ENCODE measurements at regions not wholly inside any gene's neighbourhood (a gene's known extent, or its start where the extent isn't known, plus 50 kb on each side); places are given as distances from the start of the nearest gene placed in this dataset.

DNA sequence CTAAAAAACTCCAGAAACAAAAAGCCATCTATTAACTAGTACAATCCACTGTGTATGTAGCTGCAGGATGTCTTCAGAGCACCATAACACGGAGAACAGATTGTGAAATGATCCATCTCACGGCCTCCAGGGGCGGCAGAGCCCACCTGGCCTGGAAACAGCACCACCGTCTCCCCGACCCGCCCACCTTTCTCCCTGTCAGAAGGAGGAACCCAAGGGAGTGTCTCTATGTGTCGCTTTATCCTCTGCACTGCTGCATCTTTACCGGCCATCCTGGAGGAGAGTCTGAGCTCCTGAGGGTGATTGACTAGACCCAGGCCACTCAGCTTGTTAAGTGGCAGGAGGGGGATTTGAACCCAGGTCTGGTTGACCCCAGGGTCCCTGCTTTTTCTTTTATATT, 405.0 kb downstream of the MATN1 start:
- no peak overlapping the region for H3K9ac ChIP-seq (ENCODE audit: control insufficient read depth, extremely low read depth, insufficient read depth, low read length)
- no peaks in the 10 kb centered on the region for H3K4me1 ChIP-seq (ENCODE audit: control insufficient read depth, extremely low read depth, insufficient read depth, low read length)
- no peaks in the 10 kb centered on the region for H3K79me2 ChIP-seq (ENCODE audit: control insufficient read depth, insufficient read depth, low read length)
- no peak overlapping the region for H3K27ac ChIP-seq (ENCODE audit: control insufficient read depth, insufficient read depth, low read length)
- dilution Hi-C loops (cut with MboI; ENCODE audit: extremely low pct_ligation_motif_present, low sequenced_read_pairs) = no loop called here
- TF ChIP-seq EZH2 (IDR thresholded peaks at IDR 0.05; ENCODE audit: low read length) = no peak
- no peak overlapping the region for H3K4me2 ChIP-seq (ENCODE audit: control insufficient read depth, extremely low read depth, insufficient read depth, low read depth, low read length)
- no peak overlapping the region for H3K4me3 ChIP-seq (ENCODE audit: control insufficient read depth in 2 of 3, extremely low read depth in 1 of 3, insufficient read depth in 2 of 3, low read depth in 1 of 3, low read length in 3 of 3)
- peaks cover 14% of the 10 kb centered on the region for H3K27me3 ChIP-seq (ENCODE audit: control insufficient read depth, extremely low read depth, insufficient read depth, low read length)
- no peak for FAIRE-seq
- H4K20me1 ChIP-seq (ENCODE audit: control insufficient read depth, extremely low read depth, insufficient read depth, low read length) = no peaks in the 10 kb centered on the region
- no peak for DNase-seq (ENCODE audit: low read depth, low spot score)
- no peaks in the 10 kb centered on the region for H3K9me3 ChIP-seq (ENCODE audit: control insufficient read depth, low read depth, low read length)
- H3K9me1 ChIP-seq (ENCODE audit: control insufficient read depth, extremely low read depth, insufficient read depth, low read length) = no peaks in the 10 kb centered on the region
- H3K36me3 ChIP-seq (ENCODE audit: control insufficient read depth in 2 of 2, extremely low read depth in 1 of 2, insufficient read depth in 2 of 2, low read length in 2 of 2) = no peaks in the 10 kb centered on the region
- H2AFZ ChIP-seq (ENCODE audit: control insufficient read depth, low read length) = no peak overlapping the region

DNA sequence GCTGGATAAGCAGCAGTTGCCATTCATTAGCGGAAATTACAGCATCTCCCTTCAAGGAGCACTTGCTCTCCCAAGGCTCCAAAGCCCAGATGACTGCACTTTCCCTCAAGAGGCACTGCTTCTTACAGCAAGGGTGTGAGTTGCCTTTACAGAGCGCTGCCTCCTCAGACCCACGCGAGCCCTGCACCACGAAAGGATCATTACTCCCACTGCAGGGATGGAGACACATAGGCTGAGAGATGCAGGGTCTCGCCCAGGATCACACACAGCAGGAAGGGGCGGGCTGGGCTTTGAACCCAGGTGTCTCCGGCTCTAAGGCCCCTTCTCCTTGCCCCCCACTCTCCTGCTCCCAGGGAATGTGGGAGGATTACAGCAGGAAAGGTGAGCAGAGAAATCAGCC, 405.5 kb downstream of the MATN1 start:
- no peak for DNase-seq (ENCODE audit: low read depth, low spot score)
- no peak for FAIRE-seq
- H2AFZ ChIP-seq (ENCODE audit: control insufficient read depth, low read length) = no peak overlapping the region

DNA sequence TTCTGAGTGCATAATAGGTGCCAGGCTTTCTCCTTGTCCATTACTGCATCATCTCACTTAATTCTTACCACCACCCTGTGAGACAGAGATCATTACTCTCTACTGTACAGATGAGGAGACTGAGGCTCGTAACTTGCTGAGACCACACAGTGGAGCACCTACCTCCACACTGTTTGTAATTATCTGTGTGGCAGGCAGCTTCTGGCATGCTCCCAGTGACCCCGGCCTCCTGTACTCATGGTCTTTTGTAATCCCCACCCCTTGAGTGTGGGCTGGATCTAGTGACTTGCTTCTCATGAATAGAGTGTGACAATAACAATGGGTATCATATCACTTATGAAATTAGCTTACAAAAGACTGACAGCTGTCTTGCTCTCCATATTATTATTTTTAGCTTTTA, 407.3 kb downstream of the MATN1 start:
- FAIRE-seq = no peak
- Histone ChIP-seq H3K9me1 (ENCODE audit: control insufficient read depth, extremely low read depth, insufficient read depth, low read length) (no peaks in the 10 kb centered on the region), H4K20me1 (ENCODE audit: control insufficient read depth, extremely low read depth, insufficient read depth, low read length) (no peaks in the 10 kb centered on the region), H2AFZ (ENCODE audit: control insufficient read depth, low read length) (no peak overlapping the region), H3K79me2 (ENCODE audit: control insufficient read depth, insufficient read depth, low read length) (no peaks in the 10 kb centered on the region), H3K9ac (ENCODE audit: control insufficient read depth, extremely low read depth, insufficient read depth, low read length) (no peak overlapping the region), H3K4me1 (ENCODE audit: control insufficient read depth, extremely low read depth, insufficient read depth, low read length) (no peaks in the 10 kb centered on the region), H3K4me3 (ENCODE audit: control insufficient read depth in 2 of 3, extremely low read depth in 1 of 3, insufficient read depth in 2 of 3, low read depth in 1 of 3, low read length in 3 of 3) (no peak overlapping the region), H3K36me3 (ENCODE audit: control insufficient read depth in 2 of 2, extremely low read depth in 1 of 2, insufficient read depth in 2 of 2, low read length in 2 of 2) (no peaks in the 10 kb centered on the region), H3K27ac (ENCODE audit: control insufficient read depth, insufficient read depth, low read length) (no peak overlapping the region), H3K9me3 (ENCODE audit: control insufficient read depth, low read depth, low read length) (no peaks in the 10 kb centered on the region), H3K4me2 (ENCODE audit: control insufficient read depth, extremely low read depth, insufficient read depth, low read depth, low read length) (no peak overlapping the region), H3K27me3 (ENCODE audit: control insufficient read depth, extremely low read depth, insufficient read depth, low read length) (peaks cover 14% of the 10 kb centered on the region)
- dilution Hi-C loops (cut with MboI; ENCODE audit: extremely low pct_ligation_motif_present, low sequenced_read_pairs) = no loop called here
- TF ChIP-seq EZH2 (IDR thresholded peaks at IDR 0.05; ENCODE audit: low read length) = no peak
- TF ChIP-seq, protein P1, sequence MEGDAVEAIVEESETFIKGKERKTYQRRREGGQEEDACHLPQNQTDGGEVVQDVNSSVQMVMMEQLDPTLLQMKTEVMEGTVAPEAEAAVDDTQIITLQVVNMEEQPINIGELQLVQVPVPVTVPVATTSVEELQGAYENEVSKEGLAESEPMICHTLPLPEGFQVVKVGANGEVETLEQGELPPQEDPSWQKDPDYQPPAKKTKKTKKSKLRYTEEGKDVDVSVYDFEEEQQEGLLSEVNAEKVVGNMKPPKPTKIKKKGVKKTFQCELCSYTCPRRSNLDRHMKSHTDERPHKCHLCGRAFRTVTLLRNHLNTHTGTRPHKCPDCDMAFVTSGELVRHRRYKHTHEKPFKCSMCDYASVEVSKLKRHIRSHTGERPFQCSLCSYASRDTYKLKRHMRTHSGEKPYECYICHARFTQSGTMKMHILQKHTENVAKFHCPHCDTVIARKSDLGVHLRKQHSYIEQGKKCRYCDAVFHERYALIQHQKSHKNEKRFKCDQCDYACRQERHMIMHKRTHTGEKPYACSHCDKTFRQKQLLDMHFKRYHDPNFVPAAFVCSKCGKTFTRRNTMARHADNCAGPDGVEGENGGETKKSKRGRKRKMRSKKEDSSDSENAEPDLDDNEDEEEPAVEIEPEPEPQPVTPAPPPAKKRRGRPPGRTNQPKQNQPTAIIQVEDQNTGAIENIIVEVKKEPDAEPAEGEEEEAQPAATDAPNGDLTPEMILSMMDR (optimal IDR thresholded peaks at IDR 0.05 in 1 of 3, IDR thresholded peaks at IDR 0.05 in 1 of 3, conservative IDR thresholded peaks at IDR 0.05 in 1 of 3; ENCODE audit: extremely low read depth in 1 of 3, insufficient read depth in 2 of 3, low read length in 3 of 3) = no peak
- no peak for DNase-seq (ENCODE audit: low read depth, low spot score)

More for the DNA sequence above, 405.5 kb downstream of the MATN1 start:
- Histone ChIP-seq H3K9me1 (ENCODE audit: control insufficient read depth, extremely low read depth, insufficient read depth, low read length) (no peaks in the 10 kb centered on the region), H3K4me1 (ENCODE audit: control insufficient read depth, extremely low read depth, insufficient read depth, low read length) (no peaks in the 10 kb centered on the region), H3K4me2 (ENCODE audit: control insufficient read depth, extremely low read depth, insufficient read depth, low read depth, low read length) (no peak overlapping the region), H3K9ac (ENCODE audit: control insufficient read depth, extremely low read depth, insufficient read depth, low read length) (no peak overlapping the region), H3K9me3 (ENCODE audit: control insufficient read depth, low read depth, low read length) (no peaks in the 10 kb centered on the region), H3K4me3 (ENCODE audit: control insufficient read depth in 2 of 3, extremely low read depth in 1 of 3, insufficient read depth in 2 of 3, low read depth in 1 of 3, low read length in 3 of 3) (no peak overlapping the region), H3K79me2 (ENCODE audit: control insufficient read depth, insufficient read depth, low read length) (no peaks in the 10 kb centered on the region), H3K36me3 (ENCODE audit: control insufficient read depth in 2 of 2, extremely low read depth in 1 of 2, insufficient read depth in 2 of 2, low read length in 2 of 2) (no peaks in the 10 kb centered on the region), H4K20me1 (ENCODE audit: control insufficient read depth, extremely low read depth, insufficient read depth, low read length) (no peaks in the 10 kb centered on the region), H3K27ac (ENCODE audit: control insufficient read depth, insufficient read depth, low read length) (no peak overlapping the region), H3K27me3 (ENCODE audit: control insufficient read depth, extremely low read depth, insufficient read depth, low read length) (peaks cover 14% of the 10 kb centered on the region)
- TF ChIP-seq, protein P1 (optimal IDR thresholded peaks at IDR 0.05 in 1 of 3, IDR thresholded peaks at IDR 0.05 in 1 of 3, conservative IDR thresholded peaks at IDR 0.05 in 1 of 3; ENCODE audit: extremely low read depth in 1 of 3, insufficient read depth in 2 of 3, low read length in 3 of 3) = no peak
- no peak for TF ChIP-seq EZH2 (IDR thresholded peaks at IDR 0.05; ENCODE audit: low read length)
- dilution Hi-C loops (cut with MboI; ENCODE audit: extremely low pct_ligation_motif_present, low sequenced_read_pairs) = no loop called here

Data from keratinocyte (primary cell).